NT2/D1 (cell line): ENCODE measurements at regions not wholly inside any gene's neighbourhood (a gene's known extent, or its start where the extent isn't known, plus 50 kb on each side); places are given as distances from the start of the nearest gene placed in this dataset.

Experiments
- SUZ12 ChIP-seq: IDR thresholded peaks from 2 replicates; pipeline ENCODE4 v1.6.1; 2011; ENCODE audit not compliant: insufficient read length, insufficient read depth; ENCODE audit errors: extremely low read depth
- YY1 ChIP-seq: IDR thresholded peaks from 2 replicates; pipeline ENCODE4 v1.6.1; 2011; ENCODE audit not compliant: insufficient read length, insufficient read depth
- ZNF274 ChIP-seq: IDR thresholded peaks from 2 replicates; pipeline ENCODE4 v1.6.1; 2011; ENCODE audit warnings: mild to moderate bottlenecking, low read depth, low read length

DNA sequence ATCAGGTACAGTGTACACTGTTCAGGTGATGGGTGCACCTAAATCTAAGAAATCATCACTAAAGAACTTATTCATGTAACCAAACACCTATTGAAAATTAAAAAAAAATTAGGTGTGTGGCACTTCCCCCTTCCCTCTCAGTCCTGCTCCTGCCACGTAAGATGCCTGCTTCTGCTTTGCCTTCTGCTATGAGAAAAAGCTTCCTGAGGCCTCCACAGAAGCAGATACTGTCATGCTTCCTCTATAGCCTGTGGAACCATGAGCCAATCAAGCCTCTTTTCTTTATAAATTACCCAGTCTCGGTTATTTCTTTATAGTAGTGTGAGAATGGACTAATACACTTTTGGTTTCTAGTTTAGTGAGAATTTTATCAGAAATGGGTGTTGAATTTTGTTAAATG lies 459.8 kb upstream of the DIPK2B start:
- no peak for TF ChIP-seq SUZ12
- no peak for TF ChIP-seq YY1
- no peak for TF ChIP-seq ZNF274
